Progenitor cell of endocrine pancreas (in vitro differentiated cells): ENCODE measurements at regions not wholly inside any gene's neighbourhood (a gene's known extent, or its start where the extent isn't known, plus 50 kb on each side); places are given as distances from the start of the nearest gene placed in this dataset.

ENCODE experiments used
- DNase-seq: peaks from one replicate; pipeline ENCODE4 v3.0.0; 2021; ENCODE audit warnings: low spot score; ENCODE audit not compliant: unreplicated experiment
- H3K27ac Mint-ChIP-seq: 2 replicates; pipeline ENCODE4 v1.8.0; 2021; ENCODE audit warnings: mild to moderate bottlenecking, moderate library complexity, mixed read lengths
- H3K27me3 Mint-ChIP-seq: 2 replicates; pipeline ENCODE4 v1.8.0; 2021; ENCODE audit warnings: mixed read lengths
- H3K36me3 Mint-ChIP-seq: 2 replicates; pipeline ENCODE4 v1.8.0; 2022; ENCODE audit warnings: mixed read lengths; ENCODE audit not compliant: insufficient read depth
- H3K4me1 Mint-ChIP-seq: 2 replicates; pipeline ENCODE4 v1.8.0; 2021; ENCODE audit warnings: low read depth, mixed read lengths
- H3K4me3 Mint-ChIP-seq: 2 replicates; pipeline ENCODE4 v1.8.0; 2021; ENCODE audit warnings: low read depth, mild to moderate bottlenecking, moderate library complexity, mixed read lengths
- H3K9me3 Mint-ChIP-seq: 2 replicates; pipeline ENCODE4 v1.8.0; 2021; ENCODE audit warnings: low read depth, mixed read lengths
- TF ChIP-seq, protein P1 (sequence below): fragments of 200-600 bp; sonication (generic); IDR thresholded peaks from one replicate; pipeline ENCODE4 v1.5.0; 2021; ENCODE audit warnings: antibody characterized with exemption, mild to moderate bottlenecking; ENCODE audit not compliant: unreplicated experiment

GRCh38 chr1:60132108-60132507, 58.5 kb upstream of the C1orf87 start:
- no peak overlapping the region for H3K4me3 Mint-ChIP-seq
- H3K27ac Mint-ChIP-seq = no peak overlapping the region
- no peaks in the 10 kb centered on the region for H3K36me3 Mint-ChIP-seq
- no peak for DNase-seq
- H3K27me3 Mint-ChIP-seq = peaks cover 3% of the 10 kb centered on the region
- H3K9me3 Mint-ChIP-seq = no peaks in the 10 kb centered on the region
- TF ChIP-seq, protein P1, sequence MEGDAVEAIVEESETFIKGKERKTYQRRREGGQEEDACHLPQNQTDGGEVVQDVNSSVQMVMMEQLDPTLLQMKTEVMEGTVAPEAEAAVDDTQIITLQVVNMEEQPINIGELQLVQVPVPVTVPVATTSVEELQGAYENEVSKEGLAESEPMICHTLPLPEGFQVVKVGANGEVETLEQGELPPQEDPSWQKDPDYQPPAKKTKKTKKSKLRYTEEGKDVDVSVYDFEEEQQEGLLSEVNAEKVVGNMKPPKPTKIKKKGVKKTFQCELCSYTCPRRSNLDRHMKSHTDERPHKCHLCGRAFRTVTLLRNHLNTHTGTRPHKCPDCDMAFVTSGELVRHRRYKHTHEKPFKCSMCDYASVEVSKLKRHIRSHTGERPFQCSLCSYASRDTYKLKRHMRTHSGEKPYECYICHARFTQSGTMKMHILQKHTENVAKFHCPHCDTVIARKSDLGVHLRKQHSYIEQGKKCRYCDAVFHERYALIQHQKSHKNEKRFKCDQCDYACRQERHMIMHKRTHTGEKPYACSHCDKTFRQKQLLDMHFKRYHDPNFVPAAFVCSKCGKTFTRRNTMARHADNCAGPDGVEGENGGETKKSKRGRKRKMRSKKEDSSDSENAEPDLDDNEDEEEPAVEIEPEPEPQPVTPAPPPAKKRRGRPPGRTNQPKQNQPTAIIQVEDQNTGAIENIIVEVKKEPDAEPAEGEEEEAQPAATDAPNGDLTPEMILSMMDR = no peak
- H3K4me1 Mint-ChIP-seq = no peaks in the 10 kb centered on the region

DNA sequence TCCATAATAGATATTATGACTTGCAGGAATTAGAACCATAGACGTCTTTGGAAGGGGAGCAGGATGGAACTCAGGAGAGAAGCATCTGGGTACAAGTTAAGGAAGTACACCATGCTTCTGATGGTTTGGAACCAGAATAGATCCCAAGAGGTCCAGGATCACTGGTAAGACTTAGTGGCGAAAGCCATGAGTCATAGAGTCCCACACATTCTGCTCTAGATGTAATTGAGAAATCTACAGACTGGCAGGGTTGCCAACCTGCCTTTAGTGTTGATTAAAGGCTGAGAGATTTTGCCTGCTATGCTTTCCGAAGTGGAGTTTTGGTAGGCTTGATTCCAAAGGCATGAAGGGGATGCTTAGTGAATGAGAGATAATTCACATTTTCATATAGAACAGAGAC, 57.1 kb upstream of the C1orf87 start:
- TF ChIP-seq, protein P1 = no peak
- peaks cover 3% of the 10 kb centered on the region for H3K27me3 Mint-ChIP-seq
- no peak for DNase-seq
- H3K4me3 Mint-ChIP-seq = no peak overlapping the region
- no peaks in the 10 kb centered on the region for H3K36me3 Mint-ChIP-seq
- H3K9me3 Mint-ChIP-seq = no peaks in the 10 kb centered on the region
- no peaks in the 10 kb centered on the region for H3K4me1 Mint-ChIP-seq
- H3K27ac Mint-ChIP-seq = no peak overlapping the region

- Mint-ChIP-seq H3K9me3 (no peaks in the 10 kb centered on the region), H3K27ac (no peak overlapping the region), H3K4me3 (no peak overlapping the region), H3K4me1 (no peaks in the 10 kb centered on the region), H3K36me3 (no peaks in the 10 kb centered on the region), H3K27me3 (peaks cover 3% of the 10 kb centered on the region)
- no peak for DNase-seq
- TF ChIP-seq, protein P1 = no peak
Observed at GRCh38 chr1:60129911-60130310, 56.3 kb upstream of the C1orf87 start.

GRCh38 chr1:60126723-60127122, 53.2 kb upstream of the C1orf87 start:
- H3K27ac Mint-ChIP-seq = no peak overlapping the region
- no peaks in the 10 kb centered on the region for H3K4me1 Mint-ChIP-seq
- H3K4me3 Mint-ChIP-seq = no peak overlapping the region
- H3K27me3 Mint-ChIP-seq = peaks cover 3% of the 10 kb centered on the region
- no peaks in the 10 kb centered on the region for H3K9me3 Mint-ChIP-seq
- no peaks in the 10 kb centered on the region for H3K36me3 Mint-ChIP-seq
- DNase-seq = no peak
- TF ChIP-seq, protein P1 = no peak
